Type B pancreatic cell (in vitro differentiated cells): ENCODE measurements at regions not wholly inside any gene's neighbourhood (a gene's known extent, or its start where the extent isn't known, plus 50 kb on each side); places are given as distances from the start of the nearest gene placed in this dataset.
A peak's percentile ranks its signal among the peaks of the same experiment; 100 is the strongest.
"Not testable (repeated sequence)": the region's sequence is repeated elsewhere in the genome, so short reads cannot be mapped to it uniquely, and the experiment has no call there.

ENCODE experiments used
- DNase-seq: peaks from one replicate; pipeline ENCODE4 v3.0.0; 2021; ENCODE audit warnings: mixed read lengths; ENCODE audit not compliant: unreplicated experiment; ENCODE audit errors: extremely low spot score
- H3K27ac Mint-ChIP-seq: 2 replicates; pipeline ENCODE4 v1.8.0; 2021; ENCODE audit warnings: mild to moderate bottlenecking, mixed read lengths
- H3K27me3 Mint-ChIP-seq: 2 replicates; pipeline ENCODE4 v1.8.0; 2021; ENCODE audit warnings: mixed read lengths
- H3K36me3 Mint-ChIP-seq: 2 replicates; pipeline ENCODE4 v1.8.0; 2021; ENCODE audit warnings: mixed read lengths
- H3K4me1 Mint-ChIP-seq: one replicate; pipeline ENCODE4 v1.8.0; 2021; ENCODE audit warnings: mixed read lengths; ENCODE audit not compliant: unreplicated experiment
- H3K4me3 Mint-ChIP-seq: 2 replicates; pipeline ENCODE4 v1.8.0; 2021; ENCODE audit warnings: mild to moderate bottlenecking, mixed read lengths
- H3K9me3 Mint-ChIP-seq: 2 replicates; pipeline ENCODE4 v1.8.0; 2021; ENCODE audit warnings: mixed read lengths
- CTCF ChIP-seq: fragments of 200-600 bp; sonication (generic); conservative IDR thresholded peaks from 2 replicates; pipeline ENCODE4 v1.5.0; 2021; ENCODE audit warnings: antibody characterized with exemption, mild to moderate bottlenecking

- no peak for TF ChIP-seq CTCF
- H3K27me3 Mint-ChIP-seq: no peaks in the 10 kb centered on the region
- no peak for DNase-seq
- no peaks in the 10 kb centered on the region for H3K36me3 Mint-ChIP-seq
- peaks cover 6% of the 10 kb centered on the region for H3K4me1 Mint-ChIP-seq
- H3K27ac Mint-ChIP-seq: peak overlapping the region; percentile 22
- no peak overlapping the region for H3K4me3 Mint-ChIP-seq
- no peaks in the 10 kb centered on the region for H3K9me3 Mint-ChIP-seq
Measured at GRCh38 chr5:122611406-122611805, 163.5 kb upstream of the SNX2 start.

GRCh38 chr5:122612901-122613300 is 162.0 kb upstream of the SNX2 start:
- Mint-ChIP-seq H3K4me1 (peaks cover 6% of the 10 kb centered on the region), H3K4me3 (no peak overlapping the region), H3K27me3 (no peaks in the 10 kb centered on the region), H3K36me3 (no peaks in the 10 kb centered on the region), H3K27ac (peak overlapping the region; percentile 10), H3K9me3 (no peaks in the 10 kb centered on the region)
- no peak for TF ChIP-seq CTCF
- DNase-seq: no peak

GRCh38 chr5:122615146-122615545 is 159.7 kb upstream of the SNX2 start:
- TF ChIP-seq CTCF: no peak
- no peak for DNase-seq
- H3K27ac Mint-ChIP-seq: no peak overlapping the region
- peaks cover 6% of the 10 kb centered on the region for H3K4me1 Mint-ChIP-seq
- no peaks in the 10 kb centered on the region for H3K27me3 Mint-ChIP-seq
- no peaks in the 10 kb centered on the region for H3K9me3 Mint-ChIP-seq
- H3K36me3 Mint-ChIP-seq: no peaks in the 10 kb centered on the region
- H3K4me3 Mint-ChIP-seq: no peak overlapping the region

GRCh38 chr5:122615832-122616231 is 159.0 kb upstream of the SNX2 start:
- Mint-ChIP-seq H3K4me3 (no peak overlapping the region), H3K36me3 (no peaks in the 10 kb centered on the region)
- TF ChIP-seq CTCF: no peak

GRCh38 chr5:122618046-122618445 is 156.8 kb upstream of the SNX2 start:
- not testable (repeated sequence) for H3K36me3 Mint-ChIP-seq, H3K27ac Mint-ChIP-seq, H3K9me3 Mint-ChIP-seq, H3K4me1 Mint-ChIP-seq, H3K27me3 Mint-ChIP-seq, DNase-seq, H3K4me3 Mint-ChIP-seq

More at GRCh38 chr5:122615832-122616231, 159.0 kb upstream of the SNX2 start:
- Mint-ChIP-seq H3K4me1 (peaks cover 6% of the 10 kb centered on the region), H3K27ac (no peak overlapping the region), H3K9me3 (no peaks in the 10 kb centered on the region), H3K27me3 (no peaks in the 10 kb centered on the region)
- DNase-seq: no peak

GRCh38 chr5:122620768-122621167 is 154.1 kb upstream of the SNX2 start:
- not testable (repeated sequence) for H3K4me3 Mint-ChIP-seq, H3K27ac Mint-ChIP-seq, H3K36me3 Mint-ChIP-seq, H3K4me1 Mint-ChIP-seq, H3K27me3 Mint-ChIP-seq, DNase-seq, H3K9me3 Mint-ChIP-seq

GRCh38 chr5:122628714-122629113 is 146.2 kb upstream of the SNX2 start:
- not testable (repeated sequence) for H3K4me1 Mint-ChIP-seq, H3K4me3 Mint-ChIP-seq, H3K27ac Mint-ChIP-seq, DNase-seq, H3K36me3 Mint-ChIP-seq, H3K9me3 Mint-ChIP-seq, H3K27me3 Mint-ChIP-seq
